MM.1S (cell line): ENCODE measurements at regions not wholly inside any gene's neighbourhood (a gene's known extent, or its start where the extent isn't known, plus 50 kb on each side); places are given as distances from the start of the nearest gene placed in this dataset.

Source experiments
- CTCF ChIP-seq: fragments of 300-600 bp; sonication (generic); IDR thresholded peaks from 2 replicates; pipeline ENCODE4 v1.5.1; 2016; ENCODE audit warnings: antibody characterized with exemption, low read length, mixed read lengths
- EZH2 ChIP-seq: fragments of 300-600 bp; sonication (generic); optimal IDR thresholded peaks from 2 replicates; pipeline ENCODE3; 2017; ENCODE audit warnings: low read depth, mild to moderate bottlenecking, antibody characterized with exemption, low read length, mixed read lengths

- TF ChIP-seq CTCF (no peak), EZH2 (no peak)
Observed at GRCh38 chr13:48776401-48776800, 122.7 kb downstream of the CYSLTR2 start.
